Right lobe of liver (tissue), 6 donors: ENCODE measurements at regions not wholly inside any gene's neighbourhood (a gene's known extent, or its start where the extent isn't known, plus 50 kb on each side); places are given as distances from the start of the nearest gene placed in this dataset.

ENCODE experiments used
- ATAC-seq, 4 donors: fragments of 200-7000 bp; cut with Tn5 transposase; one replicate each; pipeline ENCODE4 v1.9.1; 2020; ENCODE audit warnings: mild to moderate bottlenecking in 4 of 4, moderate library complexity in 4 of 4
- DNase-seq, 3 donors: peaks; one replicate each; pipeline ENCODE4 v3.0.0-alpha.2; 2020
- H3K27ac ChIP-seq, 3 donors: fragments of 200-600 bp; one replicate each; pipeline ENCODE4 v1.8.0; 2022
- H3K27me3 ChIP-seq, 2 donors: fragments of 200-600 bp; one replicate each; pipeline ENCODE4 v1.8.0; 2022
- H3K36me3 ChIP-seq, 4 donors: fragments of 200-600 bp; sonication (generic) in 1 of 4; one replicate each; pipeline versions ENCODE4 v1.5.1 to v1.8.0; 2017 to 2022; ENCODE audit warnings: control low read depth in 1 of 4
- H3K4me1 ChIP-seq, 4 donors: fragments of 200-600 bp; sonication (generic) in 1 of 4; one replicate each; pipeline versions ENCODE4 v1.5.1 to v1.8.0; 2017 to 2022; ENCODE audit warnings: control low read depth in 1 of 4
- H3K4me3 ChIP-seq, 3 donors: fragments of 200-600 bp; one replicate each; pipeline ENCODE4 v1.8.0; 2022
- H3K9me3 ChIP-seq, 4 donors: fragments of 200-600 bp; sonication (generic) in 1 of 4; one replicate each; pipeline versions ENCODE4 v1.5.1 to v1.8.0; 2017 to 2022; ENCODE audit warnings: control low read depth in 1 of 4
- POLR2A ChIP-seq: fragments of 450-650 bp; IDR thresholded peaks from one replicate; pipeline ENCODE4 v1.6.1; 2017; ENCODE audit warnings: antibody characterized with exemption, mild to moderate bottlenecking
- WGBS: methylation state at CpG from one replicate; pipeline ENCODE4 v1.1.6; 2018; ENCODE audit warnings: low coverage, low lambda C conversion rate; ENCODE audit not compliant: insufficient coverage; ENCODE audit errors: missing lambda C conversion rate; 5-methylcytosine and 5-hydroxymethylcytosine counted together
- intact Hi-C, 2 donors: fragments of 100-400 bp; cut with DNase I; formaldehyde crosslinking; loops; one replicate each; pipeline versions ENCODE4 v1.11.2 to v1.14.1; 2022
- TF ChIP-seq, protein P1 (sequence below), 4 donors: fragments of 200-600 bp in 3 of 4; fragments of 450-650 bp in 1 of 4; IDR thresholded peaks; one replicate each; pipeline versions ENCODE4 v1.5.1 to v1.8.0; 2016 to 2022; ENCODE audit warnings: antibody characterized with exemption in 4 of 4, mild to moderate bottlenecking in 2 of 4
- donor health status: DM: no; HTN: yes; CAD: no.
- donor health status: DM: no; HTN: no; CAD: no.
- donor health status: DM: no; HTN: no; CAD: no.
- donor health status: DM: no; HTN: yes; CAD: no.
- donor health status: DM: no; HTN: yes; CAD: no.

DNA sequence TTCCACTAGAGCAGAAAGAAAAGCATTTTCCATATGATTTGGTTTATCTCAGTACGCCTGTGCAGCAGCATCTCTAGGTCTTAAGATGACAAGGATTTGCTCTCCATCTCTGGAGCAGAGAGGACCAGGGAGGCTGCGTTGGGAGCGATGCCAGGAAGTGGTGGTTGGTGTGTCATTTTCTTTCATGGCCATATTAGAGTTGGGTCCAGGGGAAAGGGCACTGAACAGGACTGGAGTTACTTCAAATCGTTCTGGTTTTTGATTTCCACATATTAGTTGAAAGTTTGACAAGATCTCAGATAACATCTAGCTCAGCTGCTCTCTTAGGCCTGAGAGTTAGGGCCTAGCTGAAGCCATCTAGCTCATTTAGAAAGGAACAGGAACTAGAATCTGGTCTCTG, 157.7 kb downstream of the ADAMTS15 start:
- no peak overlapping the region for H3K27ac ChIP-seq
- no peaks in the 10 kb centered on the region for H3K27me3 ChIP-seq
- no peak overlapping the region for H3K4me3 ChIP-seq
- H3K9me3 ChIP-seq, result no peaks in the 10 kb centered on the region
- no peak for ATAC-seq
- TF ChIP-seq, protein P1, sequence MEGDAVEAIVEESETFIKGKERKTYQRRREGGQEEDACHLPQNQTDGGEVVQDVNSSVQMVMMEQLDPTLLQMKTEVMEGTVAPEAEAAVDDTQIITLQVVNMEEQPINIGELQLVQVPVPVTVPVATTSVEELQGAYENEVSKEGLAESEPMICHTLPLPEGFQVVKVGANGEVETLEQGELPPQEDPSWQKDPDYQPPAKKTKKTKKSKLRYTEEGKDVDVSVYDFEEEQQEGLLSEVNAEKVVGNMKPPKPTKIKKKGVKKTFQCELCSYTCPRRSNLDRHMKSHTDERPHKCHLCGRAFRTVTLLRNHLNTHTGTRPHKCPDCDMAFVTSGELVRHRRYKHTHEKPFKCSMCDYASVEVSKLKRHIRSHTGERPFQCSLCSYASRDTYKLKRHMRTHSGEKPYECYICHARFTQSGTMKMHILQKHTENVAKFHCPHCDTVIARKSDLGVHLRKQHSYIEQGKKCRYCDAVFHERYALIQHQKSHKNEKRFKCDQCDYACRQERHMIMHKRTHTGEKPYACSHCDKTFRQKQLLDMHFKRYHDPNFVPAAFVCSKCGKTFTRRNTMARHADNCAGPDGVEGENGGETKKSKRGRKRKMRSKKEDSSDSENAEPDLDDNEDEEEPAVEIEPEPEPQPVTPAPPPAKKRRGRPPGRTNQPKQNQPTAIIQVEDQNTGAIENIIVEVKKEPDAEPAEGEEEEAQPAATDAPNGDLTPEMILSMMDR (IDR thresholded peaks at IDR 0.05), result no peak
- no peak for TF ChIP-seq POLR2A
- DNase-seq, result no peak
- intact Hi-C loops, result no loop called here
- WGBS, result 43% methylated on average over 4 of the region's 4 CpGs
- H3K36me3 ChIP-seq, result no peaks in the 10 kb centered on the region
- no peaks in the 10 kb centered on the region for H3K4me1 ChIP-seq

DNA sequence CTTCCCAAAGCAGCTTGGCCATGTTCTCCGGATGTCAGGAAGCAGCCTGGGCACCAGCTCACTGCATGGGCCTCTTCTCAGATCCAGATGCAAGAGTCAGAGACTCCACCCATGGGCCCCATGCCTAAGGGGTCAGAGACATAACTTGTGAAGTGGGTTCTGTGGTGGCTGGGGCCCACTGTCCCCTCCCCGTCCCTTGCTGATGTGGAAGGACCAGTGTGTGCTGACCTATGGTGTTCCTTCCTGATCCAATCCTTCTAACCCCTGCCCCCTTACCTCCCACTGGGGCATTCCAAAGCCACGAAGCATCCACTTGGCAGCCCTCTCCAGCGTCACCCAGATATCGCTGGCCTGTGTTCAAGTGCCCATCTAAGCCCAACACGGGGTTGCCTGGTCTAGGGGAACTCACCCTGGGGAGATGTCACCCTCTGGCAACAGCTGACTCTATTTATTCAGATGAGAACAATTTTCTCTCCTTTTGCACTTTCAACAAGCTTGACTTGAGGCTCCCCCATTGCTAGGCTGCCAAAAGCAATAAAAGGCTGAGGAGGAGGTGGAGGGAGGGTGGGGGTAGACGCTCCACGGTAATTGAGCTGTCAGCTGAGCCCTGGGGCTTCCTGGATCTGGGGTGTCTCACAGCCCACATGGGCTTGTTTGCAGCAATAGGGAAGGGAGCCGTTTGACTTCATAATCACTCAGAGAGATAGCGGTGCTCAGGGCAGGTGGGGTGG, 158.5 kb downstream of the ADAMTS15 start:
- Histone ChIP-seq H3K9me3 (no peaks in the 10 kb centered on the region), H3K27me3 (no peaks in the 10 kb centered on the region), H3K36me3 (no peaks in the 10 kb centered on the region), H3K4me1 (no peaks in the 10 kb centered on the region), H3K4me3 (no peak overlapping the region), H3K27ac (no peak overlapping the region)
- TF ChIP-seq, protein P1 (IDR thresholded peaks at IDR 0.05), result no peak
- TF ChIP-seq POLR2A, result no peak
- intact Hi-C loops, result no loop called here
- ATAC-seq (no peak), DNase-seq (no peak)
- 52% methylated on average over 6 of the region's 10 CpGs for WGBS

DNA sequence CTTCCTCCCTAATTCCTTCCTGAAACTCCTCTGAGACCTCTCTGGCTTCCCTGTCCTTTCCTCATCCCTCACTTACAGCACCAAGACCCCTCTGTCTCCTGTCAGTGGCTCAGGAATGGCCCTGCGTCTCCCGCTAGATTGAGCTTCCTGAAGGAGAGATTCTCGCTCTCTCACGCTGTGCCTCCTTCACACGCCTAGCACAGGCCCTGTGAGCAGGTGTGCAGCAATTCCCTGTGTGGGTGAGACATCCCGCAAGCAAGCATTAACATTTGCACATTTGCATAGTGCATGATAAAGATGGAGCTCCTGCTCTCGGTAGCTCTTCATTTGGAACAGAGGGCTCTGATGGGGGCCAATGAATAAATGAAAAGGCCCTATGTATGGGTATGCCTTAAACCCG, 159.8 kb downstream of the ADAMTS15 start:
- 72% methylated on average over 6 of the region's 8 CpGs for WGBS
- Histone ChIP-seq H3K36me3 (no peaks in the 10 kb centered on the region), H3K27me3 (no peaks in the 10 kb centered on the region), H3K4me1 (no peaks in the 10 kb centered on the region), H3K4me3 (no peak overlapping the region), H3K9me3 (no peaks in the 10 kb centered on the region), H3K27ac (no peak overlapping the region)
- TF ChIP-seq, protein P1 (IDR thresholded peaks at IDR 0.05), result no peak
- no peak for TF ChIP-seq POLR2A
- no peak for ATAC-seq
- no peak for DNase-seq
- intact Hi-C loops, result no loop called here

DNA sequence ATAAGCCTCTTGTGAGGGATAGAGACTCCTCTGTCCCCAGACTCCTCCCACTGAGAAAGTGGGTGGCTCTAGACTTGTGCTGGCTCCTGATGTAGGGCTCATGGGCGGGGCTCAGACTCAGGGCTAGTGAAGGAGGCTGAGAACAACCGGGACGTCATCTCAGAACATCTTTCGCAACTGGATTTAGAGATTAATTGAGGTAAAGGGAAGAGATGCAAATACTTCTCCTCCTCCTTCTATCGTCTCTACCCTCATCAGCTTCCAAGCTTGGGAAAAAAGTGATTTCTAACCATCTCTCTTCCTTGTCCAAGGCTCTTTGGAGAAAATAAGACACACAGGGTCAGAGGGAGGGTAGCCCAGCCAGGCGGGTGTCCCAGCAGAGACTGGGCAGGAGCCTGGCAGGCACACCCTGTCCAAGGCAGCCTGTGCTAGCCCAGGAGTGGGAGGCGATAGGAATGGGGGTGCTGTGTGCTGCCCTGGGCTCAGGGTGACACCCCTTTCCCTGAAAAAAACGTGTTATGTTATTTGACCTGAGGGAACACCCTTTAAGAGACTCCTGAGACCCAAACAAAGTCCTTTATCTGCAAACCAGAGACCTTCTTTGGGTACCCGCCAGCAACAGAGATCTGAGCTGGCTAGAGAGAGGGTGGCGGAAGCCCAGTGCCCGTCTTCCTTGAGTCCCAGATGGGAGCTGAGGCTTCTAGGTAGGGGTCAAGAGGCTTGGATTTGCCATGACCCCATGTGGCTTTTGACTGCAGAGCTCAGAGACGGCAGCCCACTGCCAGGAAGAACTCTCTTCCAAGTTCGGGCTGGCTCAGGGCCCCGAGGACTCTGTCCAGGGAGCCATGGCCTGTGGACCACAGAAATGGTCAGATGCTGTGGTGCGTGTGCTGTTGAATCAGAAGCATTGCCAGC, 160.9 kb downstream of the ADAMTS15 start:
- no peaks in the 10 kb centered on the region for H3K9me3 ChIP-seq
- no peak overlapping the region for H3K4me3 ChIP-seq
- no peaks in the 10 kb centered on the region for H3K36me3 ChIP-seq
- H3K27me3 ChIP-seq, result no peaks in the 10 kb centered on the region
- no peak overlapping the region for H3K27ac ChIP-seq
- 47% methylated on average over 7 of the region's 15 CpGs for WGBS
- intact Hi-C loops, result no loop called here
- TF ChIP-seq, protein P1 (IDR thresholded peaks at IDR 0.05), result no peak
- no peak for TF ChIP-seq POLR2A
- DNase-seq (no peak), ATAC-seq (peak in 1 of 4 donors; percentile 33)
- H3K4me1 ChIP-seq, result no peaks in the 10 kb centered on the region
